ENCODE measurements at regions not wholly inside any gene's neighbourhood (a gene's known extent, or its start where the extent isn't known, plus 50 kb on each side); places are given as distances from the start of the nearest gene placed in this dataset.

- TF ChIP-seq CTCF (IDR thresholded peaks at IDR 0.05 in 4 of 5, conservative IDR thresholded peaks at IDR 0.05 in 1 of 5) (no peak), POLR2A (IDR thresholded peaks at IDR 0.05) (no peak)
Observed at GRCh38 chr2:51620796-51621195, 588.9 kb upstream of the NRXN1 start.

Measured in gastrocnemius medialis (tissue), 4 donors.